ENCODE measurements at regions not wholly inside any gene's neighbourhood (a gene's known extent, or its start where the extent isn't known, plus 50 kb on each side); places are given as distances from the start of the nearest gene placed in this dataset.
"Not testable (repeated sequence)": the region's sequence is repeated elsewhere in the genome, so short reads cannot be mapped to it uniquely, and the experiment has no call there.

DNA sequence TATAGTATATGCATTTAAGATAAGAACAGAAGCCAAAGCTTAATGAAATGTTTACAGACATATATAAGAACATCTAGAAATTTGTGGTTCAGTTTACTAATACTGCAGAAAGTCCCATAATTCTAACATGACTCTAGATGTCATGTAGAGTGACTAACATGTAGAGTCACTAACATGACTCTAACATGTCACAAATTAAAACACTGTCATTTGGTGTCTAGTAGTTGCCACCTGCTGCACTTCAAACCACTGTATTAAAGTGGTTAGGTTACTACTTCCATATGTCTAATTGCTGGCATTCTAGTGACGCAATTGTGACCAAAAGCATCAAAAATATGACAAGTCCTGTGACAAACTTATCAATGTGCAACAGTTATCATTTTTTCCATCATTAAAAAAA lies 100.2 kb upstream of the WDR75 start:
- no peaks in the 10 kb centered on the region for H3K9me3 ChIP-seq (ENCODE audit: severe bottlenecking)
- H3K27me3 ChIP-seq (ENCODE audit: insufficient read depth, low read depth, severe bottlenecking) = no peaks in the 10 kb centered on the region
- H3K36me3 ChIP-seq = no peaks in the 10 kb centered on the region
- no peak for TF ChIP-seq CTCF (IDR thresholded peaks at IDR 0.05; ENCODE audit: low read depth, low read length)
- H3K27ac ChIP-seq = no peak overlapping the region
- no peak for DNase-seq
- H3K4me3 ChIP-seq (ENCODE audit: low read depth, low read length) = no peak overlapping the region

- Histone ChIP-seq H3K27ac (no peak overlapping the region), H3K27me3 (ENCODE audit: insufficient read depth, low read depth, severe bottlenecking) (no peaks in the 10 kb centered on the region), H3K9me3 (ENCODE audit: severe bottlenecking) (no peaks in the 10 kb centered on the region), H3K36me3 (no peaks in the 10 kb centered on the region), H3K4me3 (ENCODE audit: low read depth, low read length) (no peak overlapping the region)
- DNase-seq = no peak
- no peak for TF ChIP-seq CTCF (IDR thresholded peaks at IDR 0.05; ENCODE audit: low read depth, low read length)
Observed at GRCh38 chr2:189344043-189344442, 97.2 kb upstream of the WDR75 start.

DNA sequence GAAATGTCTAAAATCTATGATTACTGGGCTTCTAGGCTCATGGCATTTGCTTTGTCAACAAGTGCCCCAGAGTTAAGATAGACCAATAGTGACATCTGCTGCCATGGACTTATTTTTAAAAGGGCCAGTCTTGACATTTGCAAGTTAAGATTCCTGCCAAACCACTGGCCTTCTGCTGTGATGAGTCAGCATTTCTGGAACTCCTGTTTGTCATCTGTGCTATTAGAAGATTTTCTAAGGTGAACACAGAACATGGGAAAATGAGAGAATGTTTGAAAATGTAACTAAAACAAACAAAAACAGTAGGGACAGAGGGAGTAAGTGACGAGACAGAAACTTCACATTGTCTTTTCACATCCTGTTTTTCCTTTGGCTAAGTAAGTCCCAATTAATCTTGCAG lies 93.7 kb upstream of the WDR75 start:
- DNase-seq = peak; percentile 11
- no peaks in the 10 kb centered on the region for H3K9me3 ChIP-seq (ENCODE audit: severe bottlenecking)
- no peaks in the 10 kb centered on the region for H3K27me3 ChIP-seq (ENCODE audit: insufficient read depth, low read depth, severe bottlenecking)
- TF ChIP-seq CTCF (IDR thresholded peaks at IDR 0.05; ENCODE audit: low read depth, low read length) = no peak
- H3K36me3 ChIP-seq = no peaks in the 10 kb centered on the region
- H3K27ac ChIP-seq = no peak overlapping the region
- no peak overlapping the region for H3K4me3 ChIP-seq (ENCODE audit: low read depth, low read length)

GRCh38 chr2:189348369-189348768 lies 92.9 kb upstream of the WDR75 start:
- no peak for DNase-seq
- no peaks in the 10 kb centered on the region for H3K9me3 ChIP-seq (ENCODE audit: severe bottlenecking)
- H3K4me3 ChIP-seq (ENCODE audit: low read depth, low read length) = no peak overlapping the region
- H3K27me3 ChIP-seq (ENCODE audit: insufficient read depth, low read depth, severe bottlenecking) = no peaks in the 10 kb centered on the region
- H3K36me3 ChIP-seq = no peaks in the 10 kb centered on the region
- no peak overlapping the region for H3K27ac ChIP-seq
- TF ChIP-seq CTCF (IDR thresholded peaks at IDR 0.05; ENCODE audit: low read depth, low read length) = no peak

DNA sequence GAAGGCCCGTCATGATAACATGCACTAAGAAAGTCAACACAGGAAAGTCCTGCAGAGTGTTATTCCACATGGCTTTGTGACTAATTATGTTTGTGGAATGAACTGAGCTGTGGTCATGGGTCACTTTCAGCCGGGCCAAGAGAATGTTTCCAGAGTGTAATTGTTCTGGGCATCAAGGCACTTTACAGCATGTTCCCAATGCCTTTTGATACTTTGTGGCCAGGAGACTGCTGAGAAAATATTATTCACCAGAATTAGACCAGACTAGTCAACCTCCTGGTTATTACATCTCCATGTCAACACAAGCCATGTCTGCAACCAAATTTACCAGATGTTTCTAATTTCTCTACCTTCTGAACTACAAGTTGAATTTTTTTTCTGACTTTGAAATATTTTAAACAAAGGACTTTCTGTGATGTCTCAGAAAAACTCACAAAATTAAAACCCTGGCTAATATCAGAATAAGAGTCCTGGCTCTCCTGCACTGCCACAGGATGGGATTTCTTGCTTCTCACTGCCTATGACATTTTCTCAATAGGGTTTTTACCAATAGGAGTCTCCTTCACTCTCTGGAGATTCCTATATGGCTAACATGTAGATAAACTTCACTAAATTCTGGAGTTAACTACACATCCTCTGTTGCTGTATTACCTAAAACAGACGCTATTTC lies 90.6 kb upstream of the WDR75 start:
- H3K27me3 ChIP-seq (ENCODE audit: insufficient read depth, low read depth, severe bottlenecking) = no peaks in the 10 kb centered on the region
- no peaks in the 10 kb centered on the region for H3K9me3 ChIP-seq (ENCODE audit: severe bottlenecking)
- no peak for TF ChIP-seq CTCF (IDR thresholded peaks at IDR 0.05; ENCODE audit: low read depth, low read length)
- no peak overlapping the region for H3K27ac ChIP-seq
- no peaks in the 10 kb centered on the region for H3K36me3 ChIP-seq
- no peak for DNase-seq
- H3K4me3 ChIP-seq (ENCODE audit: low read depth, low read length) = no peak overlapping the region

GRCh38 chr2:189351933-189352332 lies 89.3 kb upstream of the WDR75 start:
- not testable (repeated sequence) for DNase-seq; H3K36me3 ChIP-seq; H3K27me3 ChIP-seq (ENCODE audit: insufficient read depth, low read depth, severe bottlenecking); H3K4me3 ChIP-seq (ENCODE audit: low read depth, low read length); H3K27ac ChIP-seq; H3K9me3 ChIP-seq (ENCODE audit: severe bottlenecking)

GRCh38 chr2:189357375-189357774 lies 83.9 kb upstream of the WDR75 start:
- not testable (repeated sequence) for H3K27me3 ChIP-seq (ENCODE audit: insufficient read depth, low read depth, severe bottlenecking); H3K9me3 ChIP-seq (ENCODE audit: severe bottlenecking); H3K27ac ChIP-seq; H3K36me3 ChIP-seq; DNase-seq; H3K4me3 ChIP-seq (ENCODE audit: low read depth, low read length)
